ENCODE measurements at regions not wholly inside any gene's neighbourhood (a gene's known extent, or its start where the extent isn't known, plus 50 kb on each side); places are given as distances from the start of the nearest gene placed in this dataset.

DNA sequence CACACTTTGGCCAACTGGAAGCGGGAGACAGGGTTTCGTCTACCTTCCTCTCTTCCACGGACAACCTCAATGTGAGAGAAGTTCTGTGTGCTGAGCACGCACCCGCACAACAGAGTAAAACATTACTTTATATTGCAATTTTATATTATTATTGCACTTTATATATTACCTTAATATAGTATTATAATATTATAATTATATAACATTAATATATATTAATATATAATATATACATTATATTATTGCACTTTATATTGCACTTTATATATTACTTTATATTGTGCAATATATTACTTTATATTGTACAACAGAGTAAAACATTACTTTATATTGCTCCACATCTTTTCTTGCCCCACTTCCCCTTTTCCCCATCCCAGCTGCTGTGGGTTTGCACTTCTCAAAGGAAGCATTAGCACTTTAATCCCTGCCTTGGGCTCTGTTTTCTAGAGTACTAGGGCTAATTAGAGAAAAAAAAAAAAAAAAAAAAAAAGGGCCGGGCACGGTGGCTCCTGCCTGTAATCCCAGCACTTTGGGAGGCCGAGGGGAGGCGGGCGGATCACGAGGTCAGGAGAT, 76.4 kb upstream of the SLC4A7 start:
- TF ChIP-seq JUND (IDR thresholded peaks at IDR 0.05) (no peak), EGR1 (IDR thresholded peaks at IDR 0.05; ENCODE audit: low read depth in 2 of 2) (no peak)
- no peaks in the 10 kb centered on the region for H3K36me3 ChIP-seq (ENCODE audit: control insufficient read depth in 4 of 4, insufficient read depth in 3 of 4, low read depth in 1 of 4, low read length in 3 of 4)
- no peaks in the 10 kb centered on the region for H3K4me1 ChIP-seq (ENCODE audit: control insufficient read depth in 4 of 4, insufficient read depth in 4 of 4, low read length in 3 of 4)
- no peak overlapping the region for H3K4me3 ChIP-seq (ENCODE audit: low read depth in 1 of 3, low read length in 3 of 3)
- H3K27ac ChIP-seq (ENCODE audit: low read depth in 1 of 2, low read length in 2 of 2) = no peak overlapping the region
- 78% methylated on average over 11 of the region's 11 CpGs for WGBS
- DNase-seq (ENCODE audit: low spot score) = no peak
- H3K27me3 ChIP-seq (ENCODE audit: control insufficient read depth in 4 of 4, insufficient read depth in 4 of 4, low read length in 3 of 4) = no peaks in the 10 kb centered on the region
- H3K9me3 ChIP-seq (ENCODE audit: control insufficient read depth in 4 of 4, low read length in 3 of 4) = no peaks in the 10 kb centered on the region
- no peak overlapping the region for H3K9ac ChIP-seq (ENCODE audit: low read depth in 1 of 2, low read length in 2 of 2)

GRCh38 chr3:27559835-27560234, 75.7 kb upstream of the SLC4A7 start:
- Histone ChIP-seq H3K9me3 (ENCODE audit: control insufficient read depth in 4 of 4, low read length in 3 of 4) (no peaks in the 10 kb centered on the region), H3K9ac (ENCODE audit: low read depth in 1 of 2, low read length in 2 of 2) (no peak overlapping the region), H3K4me3 (ENCODE audit: low read depth in 1 of 3, low read length in 3 of 3) (no peak overlapping the region), H3K27ac (ENCODE audit: low read depth in 1 of 2, low read length in 2 of 2) (no peak overlapping the region), H3K4me1 (ENCODE audit: control insufficient read depth in 4 of 4, insufficient read depth in 4 of 4, low read length in 3 of 4) (no peaks in the 10 kb centered on the region), H3K27me3 (ENCODE audit: control insufficient read depth in 4 of 4, insufficient read depth in 4 of 4, low read length in 3 of 4) (no peaks in the 10 kb centered on the region), H3K36me3 (ENCODE audit: control insufficient read depth in 4 of 4, insufficient read depth in 3 of 4, low read depth in 1 of 4, low read length in 3 of 4) (no peaks in the 10 kb centered on the region)
- 74% methylated on average over 6 of the region's 6 CpGs for WGBS
- TF ChIP-seq ZBTB33 (IDR thresholded peaks at IDR 0.05) (no peak), NR2F2 (IDR thresholded peaks at IDR 0.05) (peak; percentile 28)
- no peak for DNase-seq (ENCODE audit: low spot score)

GRCh38 chr3:27559381-27559780, 75.2 kb upstream of the SLC4A7 start:
- DNase-seq (ENCODE audit: low spot score) = no peak
- H3K27me3 ChIP-seq (ENCODE audit: control insufficient read depth in 4 of 4, insufficient read depth in 4 of 4, low read length in 3 of 4) = no peaks in the 10 kb centered on the region
- H3K9me3 ChIP-seq (ENCODE audit: control insufficient read depth in 4 of 4, low read length in 3 of 4) = no peaks in the 10 kb centered on the region
- H3K9ac ChIP-seq (ENCODE audit: low read depth in 1 of 2, low read length in 2 of 2) = no peak overlapping the region
- H3K4me1 ChIP-seq (ENCODE audit: control insufficient read depth in 4 of 4, insufficient read depth in 4 of 4, low read length in 3 of 4) = no peaks in the 10 kb centered on the region
- no peak overlapping the region for H3K4me3 ChIP-seq (ENCODE audit: low read depth in 1 of 3, low read length in 3 of 3)
- H3K27ac ChIP-seq (ENCODE audit: low read depth in 1 of 2, low read length in 2 of 2) = no peak overlapping the region
- TF ChIP-seq GABPA (IDR thresholded peaks at IDR 0.05 in 1 of 2, conservative IDR thresholded peaks at IDR 0.05 in 1 of 2) (no peak), ATF3 (IDR thresholded peaks at IDR 0.05) (no peak), TAF1 (conservative IDR thresholded peaks at IDR 0.05) (no peak), YY1 (IDR thresholded peaks at IDR 0.05) (no peak), HNF4A (conservative IDR thresholded peaks at IDR 0.05) (no peak), FOXA1 (IDR thresholded peaks at IDR 0.05) (no peak), SP1 (IDR thresholded peaks at IDR 0.05) (no peak)
- H3K36me3 ChIP-seq (ENCODE audit: control insufficient read depth in 4 of 4, insufficient read depth in 3 of 4, low read depth in 1 of 4, low read length in 3 of 4) = no peaks in the 10 kb centered on the region

DNA sequence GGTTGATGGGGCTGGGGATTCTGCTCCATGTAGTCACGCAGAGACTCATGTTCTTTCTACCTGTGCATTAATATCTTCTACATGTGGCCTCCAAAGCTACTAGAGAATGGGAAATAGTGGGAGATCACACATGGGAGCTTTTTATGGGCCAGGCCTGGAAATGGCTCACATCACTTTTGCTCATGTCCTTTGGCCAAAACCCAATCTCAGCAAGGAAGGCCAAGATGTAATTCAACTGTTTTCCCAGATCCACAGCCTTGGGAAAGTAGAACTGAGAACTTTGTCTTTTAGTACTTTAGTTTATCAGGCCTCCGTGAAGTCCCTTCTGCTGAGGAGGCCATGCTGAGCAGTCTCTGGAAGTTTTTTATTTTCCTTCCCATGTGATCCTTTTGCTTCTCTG, 73.2 kb upstream of the SLC4A7 start:
- Histone ChIP-seq H3K27ac (ENCODE audit: low read depth in 1 of 2, low read length in 2 of 2) (no peak overlapping the region), H3K4me1 (ENCODE audit: control insufficient read depth in 4 of 4, insufficient read depth in 4 of 4, low read length in 3 of 4) (no peaks in the 10 kb centered on the region), H3K9me3 (ENCODE audit: control insufficient read depth in 4 of 4, low read length in 3 of 4) (no peaks in the 10 kb centered on the region), H3K9ac (ENCODE audit: low read depth in 1 of 2, low read length in 2 of 2) (no peak overlapping the region), H3K27me3 (ENCODE audit: control insufficient read depth in 4 of 4, insufficient read depth in 4 of 4, low read length in 3 of 4) (no peaks in the 10 kb centered on the region), H3K36me3 (ENCODE audit: control insufficient read depth in 4 of 4, insufficient read depth in 3 of 4, low read depth in 1 of 4, low read length in 3 of 4) (no peaks in the 10 kb centered on the region), H3K4me3 (ENCODE audit: low read depth in 1 of 3, low read length in 3 of 3) (no peak overlapping the region)
- WGBS = 90% methylated on average over 2 of the region's 2 CpGs
- DNase-seq (ENCODE audit: low spot score) = no peak
- TF ChIP-seq, protein P1, sequence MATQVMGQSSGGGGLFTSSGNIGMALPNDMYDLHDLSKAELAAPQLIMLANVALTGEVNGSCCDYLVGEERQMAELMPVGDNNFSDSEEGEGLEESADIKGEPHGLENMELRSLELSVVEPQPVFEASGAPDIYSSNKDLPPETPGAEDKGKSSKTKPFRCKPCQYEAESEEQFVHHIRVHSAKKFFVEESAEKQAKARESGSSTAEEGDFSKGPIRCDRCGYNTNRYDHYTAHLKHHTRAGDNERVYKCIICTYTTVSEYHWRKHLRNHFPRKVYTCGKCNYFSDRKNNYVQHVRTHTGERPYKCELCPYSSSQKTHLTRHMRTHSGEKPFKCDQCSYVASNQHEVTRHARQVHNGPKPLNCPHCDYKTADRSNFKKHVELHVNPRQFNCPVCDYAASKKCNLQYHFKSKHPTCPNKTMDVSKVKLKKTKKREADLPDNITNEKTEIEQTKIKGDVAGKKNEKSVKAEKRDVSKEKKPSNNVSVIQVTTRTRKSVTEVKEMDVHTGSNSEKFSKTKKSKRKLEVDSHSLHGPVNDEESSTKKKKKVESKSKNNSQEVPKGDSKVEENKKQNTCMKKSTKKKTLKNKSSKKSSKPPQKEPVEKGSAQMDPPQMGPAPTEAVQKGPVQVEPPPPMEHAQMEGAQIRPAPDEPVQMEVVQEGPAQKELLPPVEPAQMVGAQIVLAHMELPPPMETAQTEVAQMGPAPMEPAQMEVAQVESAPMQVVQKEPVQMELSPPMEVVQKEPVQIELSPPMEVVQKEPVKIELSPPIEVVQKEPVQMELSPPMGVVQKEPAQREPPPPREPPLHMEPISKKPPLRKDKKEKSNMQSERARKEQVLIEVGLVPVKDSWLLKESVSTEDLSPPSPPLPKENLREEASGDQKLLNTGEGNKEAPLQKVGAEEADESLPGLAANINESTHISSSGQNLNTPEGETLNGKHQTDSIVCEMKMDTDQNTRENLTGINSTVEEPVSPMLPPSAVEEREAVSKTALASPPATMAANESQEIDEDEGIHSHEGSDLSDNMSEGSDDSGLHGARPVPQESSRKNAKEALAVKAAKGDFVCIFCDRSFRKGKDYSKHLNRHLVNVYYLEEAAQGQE (IDR thresholded peaks at IDR 0.05) = no peak

Measured in liver (tissue), 7 donors.